PC-3 (cell line): ENCODE measurements at regions not wholly inside any gene's neighbourhood (a gene's known extent, or its start where the extent isn't known, plus 50 kb on each side); places are given as distances from the start of the nearest gene placed in this dataset.

ENCODE experiments used
- ATAC-seq: fragments of 200-7000 bp; cut with Tn5 transposase; 2 replicates; pipeline ENCODE4 v1.9.1; 2020; ENCODE audit warnings: mild to moderate bottlenecking, moderate library complexity
- BruUV-seq: library from RNA; stranded (reverse); fragments of 400-500 nt; replicated peaks from 2 replicates; lab custom pipeline; 2021; lab: Mats Ljungman, UMichigan
- CTCF ChIA-PET: fragments of 300-600 bp; sonication (Branson Sonifier 250); formaldehyde crosslinking; loops from one replicate; lab custom pipeline; 2022; ENCODE audit warnings: antibody characterized with exemption; lab: Charles Lee
- POLR2A ChIA-PET: fragments of 300-600 bp; sonication (Branson Sonifier 250); formaldehyde crosslinking; loops from one replicate; lab custom pipeline; 2022; ENCODE audit warnings: antibody characterized with exemption; ENCODE audit not compliant: unreplicated experiment; lab: Charles Lee
- DNase-seq: peaks from one replicate; pipeline ENCODE4 v3.0.0-alpha.2; 2015
- H2AFZ ChIP-seq: fragments of 300-600 bp; sonication (generic); 2 replicates; pipeline ENCODE4 v1.6.0; 2016; ENCODE audit warnings: antibody characterized with exemption, low read length
- H3F3A ChIP-seq: fragments of 300-600 bp; sonication (generic); one replicate; pipeline ENCODE4 v1.6.0; 2017; ENCODE audit warnings: antibody characterized with exemption, low read length, control low read depth, mild to moderate bottlenecking; ENCODE audit not compliant: unreplicated experiment
- H3K27ac ChIP-seq: fragments of 300-600 bp; sonication (generic); 2 replicates; pipeline ENCODE4 v1.5.1; 2016; ENCODE audit warnings: mild to moderate bottlenecking, low read length
- H3K27me3 ChIP-seq: fragments of 300-600 bp; sonication (generic); 2 replicates; pipeline ENCODE4 v1.6.1; 2016; ENCODE audit warnings: low read length, mixed read lengths
- H3K36me3 ChIP-seq: fragments of 300-600 bp; sonication (generic); 2 replicates; pipeline ENCODE4 v1.6.1; 2016; ENCODE audit warnings: low read depth, mixed run types, low read length, mixed read lengths
- H3K4me1 ChIP-seq: fragments of 300-600 bp; sonication (generic); 2 replicates; pipeline ENCODE4 v1.5.1; 2016; ENCODE audit warnings: low read length; ENCODE audit not compliant: insufficient read depth
- H3K4me2 ChIP-seq: fragments of 300-600 bp; sonication (generic); 2 replicates; pipeline ENCODE4 v1.6.0; 2016; ENCODE audit warnings: low read length
- H3K4me3 ChIP-seq: fragments of 300-600 bp; sonication (generic); 2 replicates; pipeline ENCODE4 v1.5.1; 2016; ENCODE audit warnings: mild to moderate bottlenecking, low read length, mixed read lengths
- H3K79me2 ChIP-seq: fragments of 300-600 bp; sonication (generic); 2 replicates; pipeline ENCODE4 v1.6.1; 2017; ENCODE audit warnings: low read length, mixed read lengths
- H3K9ac ChIP-seq: fragments of 300-600 bp; sonication (generic); 2 replicates; pipeline ENCODE4 v1.6.0; 2016; ENCODE audit warnings: mild to moderate bottlenecking, low read length
- H3K9me2 ChIP-seq: fragments of 300-600 bp; sonication (generic); replicated peaks from 2 replicates; pipeline ENCODE4 v1.6.1; 2016; ENCODE audit warnings: mixed run types, low read length, mixed read lengths
- H3K9me3 ChIP-seq: fragments of 300-600 bp; sonication (generic); 2 replicates; pipeline ENCODE4 v1.6.1; 2016; ENCODE audit warnings: low read length, mixed read lengths
- H4K20me1 ChIP-seq: fragments of 300-600 bp; sonication (generic); 2 replicates; pipeline ENCODE4 v1.6.1; 2016; ENCODE audit warnings: low read length, mixed read lengths
- CTCF ChIP-seq: fragments of 300-600 bp; sonication (generic); conservative IDR thresholded peaks from 2 replicates; pipeline ENCODE4 v1.5.1; 2017; ENCODE audit warnings: antibody characterized with exemption, low read depth, mild to moderate bottlenecking, low read length
- EZH2 ChIP-seq: fragments of 300-600 bp; sonication (generic); IDR thresholded peaks from one replicate; pipeline ENCODE4 v1.6.1; 2017; ENCODE audit warnings: antibody characterized with exemption, mild to moderate bottlenecking, low read length; ENCODE audit not compliant: unreplicated experiment
- EZH2phosphoT487 ChIP-seq: fragments of 300-600 bp; sonication (generic); IDR thresholded peaks from 2 replicates; pipeline ENCODE4 v1.6.1; 2018; ENCODE audit warnings: mild to moderate bottlenecking, antibody characterized with exemption, low read length, borderline replicate concordance
- intact Hi-C: fragments of 100-400 bp; cut with micrococcal nuclease; formaldehyde crosslinking; loops from 2 replicates; pipeline ENCODE4 v1.9.0; 2023

GRCh38 chr3:5293207-5293606 is 105.7 kb downstream of the EDEM1 start:
- CTCF ChIA-PET, result no interaction called here
- intact Hi-C loops, result no loop called here
- H3K4me3 ChIP-seq, result no peak overlapping the region
- DNase-seq, result peak; percentile 5
- H3K4me1 ChIP-seq, result no peaks in the 10 kb centered on the region
- no peaks in the 10 kb centered on the region for H4K20me1 ChIP-seq
- no peaks in the 10 kb centered on the region for H3F3A ChIP-seq
- no peaks in the 10 kb centered on the region for H3K79me2 ChIP-seq
- H3K27ac ChIP-seq, result no peak overlapping the region
- no peak for ATAC-seq
- H3K4me2 ChIP-seq, result no peak overlapping the region
- BruUV-seq, result no TSS peak
- 0 out of 2 replicates have a peak, but pooled peaks cover 3% of the 10 kb centered on the region for H3K9me2 ChIP-seq
- H3K9me3 ChIP-seq, result 0 out of 2 replicates have a peak, but pooled peaks cover 1% of the 10 kb centered on the region
- H3K9ac ChIP-seq, result no peak overlapping the region
- H3K27me3 ChIP-seq, result no peaks in the 10 kb centered on the region
- no peaks in the 10 kb centered on the region for H3K36me3 ChIP-seq
- no peak overlapping the region for H2AFZ ChIP-seq
- POLR2A ChIA-PET, result no interaction called here
- TF ChIP-seq EZH2phosphoT487 (no peak), EZH2 (no peak), CTCF (no peak)

- no peak overlapping the region for H2AFZ ChIP-seq
- 0 out of 2 replicates have a peak, but pooled peaks cover 3% of the 10 kb centered on the region for H3K9me2 ChIP-seq
- H3K4me2 ChIP-seq, result no peak overlapping the region
- H4K20me1 ChIP-seq, result no peaks in the 10 kb centered on the region
- CTCF ChIA-PET, result no interaction called here
- H3K79me2 ChIP-seq, result no peaks in the 10 kb centered on the region
- DNase-seq (peak; percentile 28), ATAC-seq (no peak)
- peaks cover 7% of the 10 kb centered on the region; the same call in 1 of the 2 replicates for H3K27me3 ChIP-seq
- no peaks in the 10 kb centered on the region for H3K4me1 ChIP-seq
- TF ChIP-seq EZH2phosphoT487 (no peak), EZH2 (no peak), CTCF (no peak)
- no TSS peak for BruUV-seq
- POLR2A ChIA-PET, result no interaction called here
- no peak overlapping the region for H3K4me3 ChIP-seq
- H3K9me3 ChIP-seq, result no peaks in the 10 kb centered on the region
- H3F3A ChIP-seq, result no peaks in the 10 kb centered on the region
- H3K36me3 ChIP-seq, result no peaks in the 10 kb centered on the region
- H3K9ac ChIP-seq, result no peak overlapping the region
- intact Hi-C loops, result no loop called here
- no peak overlapping the region for H3K27ac ChIP-seq
These were observed 106.8 kb downstream of the EDEM1 start for GRCh38 chr3:5294356-5294755.

- H3K79me2 ChIP-seq, result no peaks in the 10 kb centered on the region
- no peaks in the 10 kb centered on the region for H3K9me3 ChIP-seq
- no peaks in the 10 kb centered on the region for H3K4me1 ChIP-seq
- no peak overlapping the region for H3K4me2 ChIP-seq
- 0 out of 2 replicates have a peak, but pooled peaks cover 3% of the 10 kb centered on the region for H3K9me2 ChIP-seq
- no peaks in the 10 kb centered on the region for H4K20me1 ChIP-seq
- no peak overlapping the region for H2AFZ ChIP-seq
- H3K9ac ChIP-seq, result no peak overlapping the region
- no peaks in the 10 kb centered on the region for H3K36me3 ChIP-seq
- ATAC-seq, result no peak
- CTCF ChIA-PET, result no interaction called here
- no TSS peak for BruUV-seq
- intact Hi-C loops, result no loop called here
- POLR2A ChIA-PET, result no interaction called here
- H3K27ac ChIP-seq, result no peak overlapping the region
- DNase-seq, result no peak
- no peaks in the 10 kb centered on the region for H3F3A ChIP-seq
- TF ChIP-seq CTCF, result no peak
- TF ChIP-seq EZH2, result no peak
- TF ChIP-seq EZH2phosphoT487, result no peak
- H3K27me3 ChIP-seq, result peaks cover 8% of the 10 kb centered on the region; the same call in 1 of the 2 replicates
- no peak overlapping the region for H3K4me3 ChIP-seq
These were observed 107.7 kb downstream of the EDEM1 start for GRCh38 chr3:5295191-5295690.
